EL (cell line): ENCODE measurements at regions not wholly inside any gene's neighbourhood (a gene's known extent, or its start where the extent isn't known, plus 50 kb on each side); places are given as distances from the start of the nearest gene placed in this dataset.
A peak's percentile ranks its signal among the peaks of the same experiment; 100 is the strongest.
"Not testable (repeated sequence)": the region's sequence is repeated elsewhere in the genome, so short reads cannot be mapped to it uniquely, and the experiment has no call there.

Source experiments
- DNase-seq: peaks from one replicate; pipeline ENCODE4 v3.0.0-alpha.2; 2016

- not testable (repeated sequence) for DNase-seq
These were observed 182.4 kb downstream of the PRELID2 start for GRCh38 chr5:145652700-145653099.

- peak; percentile 25 for DNase-seq
These were observed 188.0 kb downstream of the PRELID2 start for GRCh38 chr5:145647137-145647536.

GRCh38 chr5:145643214-145643613 lies 191.9 kb downstream of the PRELID2 start:
- not testable (repeated sequence) for DNase-seq

GRCh38 chr5:145637396-145637795 lies 197.7 kb downstream of the PRELID2 start:
- DNase-seq: peak; percentile 37

- no peak for DNase-seq
These were observed 198.8 kb downstream of the PRELID2 start for GRCh38 chr5:145636371-145636770.

GRCh38 chr5:145633474-145633873 lies 201.7 kb downstream of the PRELID2 start:
- DNase-seq: no peak

GRCh38 chr5:145632701-145633100 lies 202.4 kb downstream of the PRELID2 start:
- no peak for DNase-seq

GRCh38 chr5:145629047-145629446 lies 206.1 kb downstream of the PRELID2 start:
- DNase-seq: no peak

DNA sequence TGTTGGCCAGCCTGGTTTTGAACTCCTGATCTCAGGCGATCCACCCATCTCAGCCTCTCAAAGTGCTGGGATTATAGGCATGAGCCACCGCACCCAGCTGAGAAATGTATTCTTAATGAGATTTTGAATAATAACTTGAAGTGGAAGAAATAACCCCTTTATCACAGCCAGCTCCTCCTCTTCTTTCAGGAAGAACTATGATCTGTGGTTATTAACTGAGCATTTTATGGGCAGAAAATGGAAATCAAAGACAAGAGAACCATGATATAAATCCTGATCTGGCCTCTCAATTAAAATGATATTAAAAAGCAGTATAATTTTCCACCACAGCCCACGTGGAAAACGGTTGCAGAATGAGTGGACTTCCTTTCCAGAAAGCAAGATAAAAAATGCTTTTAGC lies 206.6 kb downstream of the PRELID2 start:
- DNase-seq: no peak

GRCh38 chr5:145619806-145620310 lies 215.3 kb downstream of the PRELID2 start:
- DNase-seq: peak; percentile 3

DNA sequence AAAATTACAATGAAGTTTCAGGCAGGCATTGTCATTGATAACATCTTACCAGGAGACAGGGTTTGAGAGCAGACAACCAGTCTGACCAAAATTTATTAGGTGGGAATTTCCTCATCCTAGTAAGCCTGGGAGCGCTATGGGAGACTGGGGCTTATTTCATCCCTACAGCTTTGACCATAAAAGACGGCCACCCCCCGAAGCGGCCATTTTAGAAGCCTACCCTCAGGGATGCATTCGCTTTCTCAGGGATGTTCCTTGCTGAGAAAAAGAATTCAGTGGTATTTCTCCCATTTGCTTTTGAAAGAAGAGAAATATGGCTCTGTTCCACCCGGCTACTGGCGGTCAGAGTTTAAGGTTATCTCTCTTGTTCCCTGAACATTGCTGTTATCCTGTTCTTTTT lies 218.4 kb downstream of the PRELID2 start:
- not testable (repeated sequence) for DNase-seq

DNA sequence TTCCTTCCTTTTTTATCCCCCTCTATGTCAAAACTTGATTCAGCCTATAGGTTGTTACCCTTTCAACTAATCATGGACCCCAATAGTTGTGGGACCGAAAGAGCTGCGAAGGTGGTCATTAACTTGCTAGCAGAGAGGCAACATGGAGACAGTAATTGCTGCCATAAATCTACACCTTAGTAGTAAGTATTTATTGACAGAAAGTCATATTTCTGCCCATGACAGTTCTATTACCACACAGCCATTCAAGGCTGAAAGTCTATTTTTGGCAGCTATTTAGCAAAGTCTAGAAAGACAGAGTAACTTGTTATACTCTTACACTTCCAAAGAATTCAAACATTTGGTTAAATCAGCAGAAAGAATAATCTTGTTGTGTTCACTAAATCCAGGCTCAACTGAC lies 236.2 kb downstream of the PRELID2 start:
- no peak for DNase-seq

DNA sequence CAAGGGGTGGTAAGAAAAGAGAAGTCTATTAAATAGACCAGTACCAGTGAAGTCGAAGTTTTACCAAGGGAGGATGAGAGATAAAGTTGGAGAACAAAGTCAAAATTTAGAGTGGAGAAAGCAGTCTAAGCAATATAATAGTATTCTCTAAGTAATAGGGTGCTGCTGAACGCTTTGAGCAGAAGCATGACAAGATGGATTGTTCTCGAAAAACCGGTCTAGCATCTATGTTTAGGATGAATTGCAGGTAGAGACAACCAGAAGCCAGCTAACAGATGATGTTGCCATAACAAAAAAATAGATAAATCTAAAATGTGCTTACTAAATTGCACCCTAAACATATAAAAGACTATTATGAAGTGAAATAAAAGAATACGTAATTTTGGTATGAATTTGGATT lies 237.0 kb downstream of the PRELID2 start:
- no peak for DNase-seq

DNA sequence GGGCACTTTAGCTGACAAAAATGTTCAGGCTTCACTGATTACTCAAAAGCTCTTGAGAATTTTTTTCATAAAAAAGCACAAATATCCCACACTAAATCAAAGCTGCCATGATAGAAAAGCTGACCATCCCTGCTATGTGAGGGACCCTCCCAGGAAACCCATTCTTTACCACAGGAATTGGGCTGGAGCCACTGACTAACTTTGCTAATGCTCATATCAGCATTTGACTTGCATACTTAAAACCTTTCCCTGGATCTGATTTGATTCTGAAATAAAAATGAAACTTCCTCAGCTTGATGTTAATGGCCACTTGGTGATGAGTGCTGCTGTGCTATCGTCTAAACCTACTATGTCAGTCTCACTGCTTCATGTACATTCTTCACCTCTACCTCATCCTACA lies 243.6 kb downstream of the PRELID2 start:
- peak; percentile 8 for DNase-seq

DNA sequence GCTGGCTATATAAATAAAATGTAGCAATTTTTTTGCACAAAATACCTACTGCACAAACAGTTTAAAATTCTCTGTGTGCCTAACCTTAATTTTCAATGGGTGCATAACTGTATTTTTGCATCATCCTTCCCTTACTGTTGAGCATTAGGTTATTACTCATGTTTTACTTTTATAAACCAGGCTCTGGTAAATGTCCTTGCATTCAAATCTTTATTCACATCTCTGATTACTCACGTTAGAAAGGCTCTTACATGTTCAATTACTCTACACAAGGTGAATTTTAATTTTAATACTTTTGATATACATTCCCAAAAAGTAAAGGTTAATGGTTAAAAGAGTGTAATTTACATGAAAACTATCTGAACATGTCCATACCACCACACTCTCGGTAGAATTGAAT lies 246.1 kb downstream of the PRELID2 start:
- DNase-seq: no peak

- no peak for DNase-seq
These were observed 246.6 kb downstream of the PRELID2 start for GRCh38 chr5:145588558-145588957.

- DNase-seq: no peak
These were observed 247.0 kb downstream of the PRELID2 start for GRCh38 chr5:145588113-145588512.

- peak; percentile 87 for DNase-seq
These were observed 247.4 kb downstream of the PRELID2 start for GRCh38 chr5:145587710-145588109.

GRCh38 chr5:145587308-145587672 lies 247.9 kb downstream of the PRELID2 start:
- no peak for DNase-seq

- no peak for DNase-seq
These were observed 248.4 kb downstream of the PRELID2 start for GRCh38 chr5:145586661-145587307.

GRCh38 chr5:145585443-145586148 lies 249.5 kb downstream of the PRELID2 start:
- no peak for DNase-seq

GRCh38 chr5:145579301-145579700 lies 255.8 kb downstream of the PRELID2 start:
- DNase-seq: no peak

- peak; percentile 46 for DNase-seq
These were observed 260.1 kb downstream of the PRELID2 start for GRCh38 chr5:145574889-145575573.

- DNase-seq: peak; percentile 14
These were observed 266.6 kb downstream of the PRELID2 start for GRCh38 chr5:145568581-145568980.
